GM13977 (cell line): ENCODE measurements at regions not wholly inside any gene's neighbourhood (a gene's known extent, or its start where the extent isn't known, plus 50 kb on each side); places are given as distances from the start of the nearest gene placed in this dataset.
A peak's percentile ranks its signal among the peaks of the same experiment; 100 is the strongest.

Experiments
- DNase-seq: peaks from one replicate; pipeline ENCODE4 v3.0.0; 2012; ENCODE audit warnings: low spot score
- in situ Hi-C: fragments of 300-500 bp; cut with MboI; formaldehyde crosslinking; loops from one replicate; pipeline ENCODE4 v1.12.0; 2022; ENCODE audit warnings: low sequenced_read_pairs, low pct_unique_long_range_greater_than_20kb, mixed read lengths, inconsistent platforms; ENCODE audit not compliant: unreplicated experiment
- TF ChIP-seq, protein P1 (sequence below): IDR thresholded peaks from 2 replicates; pipeline ENCODE4 v1.5.1; 2012; ENCODE audit warnings: mild to moderate bottlenecking, control low read depth; ENCODE audit not compliant: insufficient read depth; ENCODE audit errors: extremely low read depth, missing control alignments

DNA sequence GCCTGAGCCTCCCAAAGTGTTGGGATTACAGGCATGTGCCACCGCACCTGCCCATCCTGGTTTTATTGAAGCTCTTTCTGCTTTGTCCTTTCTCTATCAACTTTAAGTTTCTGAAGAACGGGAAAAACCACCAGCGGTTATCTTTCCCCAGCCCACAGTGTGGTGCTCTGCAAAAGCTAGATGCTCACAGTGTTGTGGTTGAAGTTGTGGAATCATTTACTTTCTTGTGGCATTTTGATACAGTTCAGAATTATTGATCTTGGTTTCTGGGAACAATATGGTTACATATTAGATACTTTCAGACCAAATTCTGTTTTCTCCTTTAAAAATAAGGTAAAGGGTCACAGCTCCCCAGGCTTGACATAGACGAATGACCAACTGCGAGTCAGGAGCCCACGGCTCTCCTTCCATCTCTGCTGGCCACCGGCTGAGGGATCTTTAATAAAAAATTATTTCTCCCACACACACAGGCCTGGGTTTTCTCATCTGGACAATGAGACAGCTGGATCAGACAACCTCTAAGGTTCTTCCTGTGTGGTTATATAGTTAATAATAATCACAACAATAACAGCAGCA, 385.3 kb downstream of the SETD4 start:
- TF ChIP-seq, protein P1, sequence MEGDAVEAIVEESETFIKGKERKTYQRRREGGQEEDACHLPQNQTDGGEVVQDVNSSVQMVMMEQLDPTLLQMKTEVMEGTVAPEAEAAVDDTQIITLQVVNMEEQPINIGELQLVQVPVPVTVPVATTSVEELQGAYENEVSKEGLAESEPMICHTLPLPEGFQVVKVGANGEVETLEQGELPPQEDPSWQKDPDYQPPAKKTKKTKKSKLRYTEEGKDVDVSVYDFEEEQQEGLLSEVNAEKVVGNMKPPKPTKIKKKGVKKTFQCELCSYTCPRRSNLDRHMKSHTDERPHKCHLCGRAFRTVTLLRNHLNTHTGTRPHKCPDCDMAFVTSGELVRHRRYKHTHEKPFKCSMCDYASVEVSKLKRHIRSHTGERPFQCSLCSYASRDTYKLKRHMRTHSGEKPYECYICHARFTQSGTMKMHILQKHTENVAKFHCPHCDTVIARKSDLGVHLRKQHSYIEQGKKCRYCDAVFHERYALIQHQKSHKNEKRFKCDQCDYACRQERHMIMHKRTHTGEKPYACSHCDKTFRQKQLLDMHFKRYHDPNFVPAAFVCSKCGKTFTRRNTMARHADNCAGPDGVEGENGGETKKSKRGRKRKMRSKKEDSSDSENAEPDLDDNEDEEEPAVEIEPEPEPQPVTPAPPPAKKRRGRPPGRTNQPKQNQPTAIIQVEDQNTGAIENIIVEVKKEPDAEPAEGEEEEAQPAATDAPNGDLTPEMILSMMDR: no peak
- no peak for DNase-seq
- in situ Hi-C loops: no loop called here

GRCh38 chr21:35674091-35674671, 386.1 kb downstream of the SETD4 start:
- TF ChIP-seq, protein P1: no peak
- no peak for DNase-seq
- in situ Hi-C loops: no loop called here

GRCh38 chr21:35672313-35672712, 388.0 kb downstream of the SETD4 start:
- TF ChIP-seq, protein P1: no peak
- DNase-seq: no peak
- in situ Hi-C loops: no loop called here

DNA sequence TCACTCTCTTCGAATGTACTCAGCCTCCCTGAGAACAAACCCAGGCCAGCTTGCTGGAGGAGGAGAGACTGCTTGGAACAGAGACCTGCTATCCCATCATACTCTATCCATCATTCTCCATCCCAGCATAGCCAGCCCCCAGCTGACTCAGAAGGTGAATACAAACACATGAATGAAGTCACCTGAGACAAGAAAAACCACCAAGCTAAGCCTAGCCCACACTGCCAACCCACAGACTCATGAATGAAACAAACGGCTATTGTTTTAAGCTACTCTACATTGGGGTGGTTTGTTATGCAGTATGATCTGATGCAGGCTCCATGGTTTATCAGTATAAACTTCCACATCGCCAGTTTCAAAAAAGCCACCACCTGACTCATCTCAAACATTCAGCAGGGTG, 395.6 kb downstream of the SETD4 start:
- DNase-seq: peak; percentile 31
- in situ Hi-C loops: no loop called here
- TF ChIP-seq, protein P1: no peak

DNA sequence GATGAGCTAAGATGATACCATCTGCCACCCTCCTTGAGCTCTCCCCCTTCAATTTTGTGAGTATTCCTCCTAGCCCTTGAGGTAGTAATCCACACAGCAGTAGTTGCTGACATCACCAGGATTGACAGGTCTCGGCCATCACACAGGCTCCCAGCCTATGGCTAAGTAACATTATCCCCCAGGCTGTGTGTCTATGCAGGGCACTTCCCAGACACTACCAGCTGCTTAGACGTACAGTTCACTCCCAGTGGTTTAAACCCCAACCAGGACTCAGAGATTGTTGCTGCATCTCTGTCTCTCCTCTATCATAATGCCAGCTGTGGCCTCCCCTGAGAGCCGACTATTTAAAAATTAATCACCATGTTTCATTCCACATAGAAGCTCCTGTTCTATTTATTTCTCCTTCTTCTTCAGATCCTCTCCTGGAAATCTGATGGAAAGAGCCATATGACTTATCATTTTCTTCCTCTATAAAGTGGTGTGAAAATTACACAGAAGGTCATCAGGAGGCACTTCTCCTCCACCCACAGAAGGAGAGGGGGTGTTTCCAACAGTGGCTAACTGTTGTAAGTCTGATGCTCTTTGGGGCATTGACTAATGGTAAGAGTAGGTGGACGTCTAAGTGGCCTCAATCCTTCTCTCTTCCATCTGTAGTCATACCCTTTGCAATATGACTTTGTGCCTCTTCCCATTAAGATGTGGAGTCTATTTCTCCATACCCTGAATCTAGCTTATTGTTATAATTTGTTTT, 396.3 kb downstream of the SETD4 start:
- in situ Hi-C loops: no loop called here
- DNase-seq: no peak
- TF ChIP-seq, protein P1: no peak

GRCh38 chr21:35658242-35658641, 402.1 kb downstream of the SETD4 start:
- DNase-seq: no peak
- in situ Hi-C loops: no loop called here
- TF ChIP-seq, protein P1: no peak
